H9 (cell line): ENCODE measurements at regions not wholly inside any gene's neighbourhood (a gene's known extent, or its start where the extent isn't known, plus 50 kb on each side); places are given as distances from the start of the nearest gene placed in this dataset.

Experiments
- DNase-seq: peaks from one replicate; pipeline ENCODE4 v3.0.0-alpha.2; 2017
- H2AFZ ChIP-seq: one replicate; pipeline ENCODE4 v1.6.1; 2013; ENCODE audit warnings: mild to moderate bottlenecking, low read length, control low read depth, moderate library complexity
- H2AK5ac ChIP-seq: 2 replicates; pipeline ENCODE4 v1.6.1; 2013; ENCODE audit warnings: low read length, control low read depth, mixed read lengths; ENCODE audit not compliant: insufficient read length
- H2BK120ac ChIP-seq: one replicate; pipeline ENCODE4 v1.6.1; 2013; ENCODE audit warnings: low read depth, mild to moderate bottlenecking, low read length, control low read depth, inconsistent platforms; ENCODE audit not compliant: poor library complexity, severe bottlenecking
- H2BK12ac ChIP-seq: 2 replicates; pipeline ENCODE4 v1.6.1; 2013; ENCODE audit warnings: low read length, control low read depth, mixed read lengths, low read depth; ENCODE audit not compliant: insufficient read length
- H2BK15ac ChIP-seq: 2 replicates; pipeline ENCODE4 v1.6.1; 2013; ENCODE audit warnings: low read depth, low read length, control low read depth
- H2BK20ac ChIP-seq: one replicate; pipeline ENCODE4 v1.6.1; 2013; ENCODE audit warnings: low read depth, mild to moderate bottlenecking, low read length, control low read depth, inconsistent platforms; ENCODE audit not compliant: poor library complexity, severe bottlenecking
- H2BK5ac ChIP-seq: 2 replicates; pipeline ENCODE4 v1.6.1; 2013; ENCODE audit warnings: low read length, control low read depth, mixed read lengths; ENCODE audit not compliant: insufficient read length
- H3K14ac ChIP-seq: 2 replicates; pipeline ENCODE4 v1.6.1; 2013; ENCODE audit warnings: low read length, control low read depth; ENCODE audit not compliant: insufficient read depth
- H3K18ac ChIP-seq: 2 replicates; pipeline ENCODE4 v1.6.1; 2013; ENCODE audit warnings: low read depth, mild to moderate bottlenecking, mixed read lengths, low read length, control low read depth; ENCODE audit not compliant: insufficient read length
- H3K23ac ChIP-seq: 2 replicates; pipeline ENCODE4 v1.6.1; 2013; ENCODE audit warnings: low read length, control low read depth, mixed read lengths, low read depth; ENCODE audit not compliant: insufficient read length
- H3K23me2 ChIP-seq: 2 replicates; pipeline ENCODE4 v1.6.1; 2013; ENCODE audit warnings: low read depth, mild to moderate bottlenecking, mixed read lengths, low read length, control low read depth; ENCODE audit not compliant: insufficient read length, poor library complexity, severe bottlenecking
- H3K27ac ChIP-seq: 2 replicates; pipeline ENCODE4 v1.5.1; 2013; ENCODE audit warnings: low read length, control low read depth, mixed read lengths, low read depth; ENCODE audit not compliant: insufficient read length
- H3K27me3 ChIP-seq: 2 replicates; pipeline ENCODE4 v1.6.1; 2013; ENCODE audit warnings: low read length, control low read depth, inconsistent platforms; ENCODE audit not compliant: insufficient read depth
- H3K4ac ChIP-seq: 2 replicates; pipeline ENCODE4 v1.6.1; 2013; ENCODE audit warnings: low read depth, mild to moderate bottlenecking, control low read depth, inconsistent platforms, low read length, moderate library complexity
- H3K4me1 ChIP-seq: 2 replicates; pipeline ENCODE4 v1.6.1; 2013; ENCODE audit warnings: low read length, control low read depth, inconsistent platforms; ENCODE audit not compliant: insufficient read depth
- H3K4me2 ChIP-seq: 2 replicates; pipeline ENCODE4 v1.6.1; 2013; ENCODE audit warnings: low read length, control low read depth, mixed read lengths; ENCODE audit not compliant: insufficient read length, insufficient read depth
- H3K56ac ChIP-seq: 2 replicates; pipeline ENCODE4 v1.6.1; 2013; ENCODE audit warnings: low read depth, mild to moderate bottlenecking, mixed read lengths, low read length, control low read depth; ENCODE audit not compliant: insufficient read length
- H3K79me1 ChIP-seq: 2 replicates; pipeline ENCODE4 v1.6.1; 2013; ENCODE audit warnings: low read depth, mild to moderate bottlenecking, moderate library complexity, low read length, control low read depth, inconsistent platforms; ENCODE audit not compliant: insufficient read depth, poor library complexity, severe bottlenecking
- H3K79me2 ChIP-seq: 2 replicates; pipeline ENCODE4 v1.6.1; 2013; ENCODE audit warnings: low read length, control low read depth, inconsistent platforms; ENCODE audit not compliant: insufficient read depth
- H3K9ac ChIP-seq: 2 replicates; pipeline ENCODE4 v1.6.1; 2013; ENCODE audit warnings: low read length, control low read depth, mixed read lengths; ENCODE audit not compliant: insufficient read length; ENCODE audit errors: extremely low read depth
- H3K9me3 ChIP-seq: one replicate; pipeline ENCODE4 v1.6.1; 2013; ENCODE audit warnings: low read depth, low read length, inconsistent platforms; ENCODE audit not compliant: control insufficient read depth
- H3T11ph ChIP-seq: one replicate; pipeline ENCODE4 v1.6.1; 2013; ENCODE audit warnings: mild to moderate bottlenecking, low read length, control low read depth, inconsistent platforms
- H4K20me1 ChIP-seq: one replicate; pipeline ENCODE4 v1.6.1; 2013; ENCODE audit not compliant: control insufficient read depth, insufficient read length, insufficient read depth
- H4K5ac ChIP-seq: 2 replicates; pipeline ENCODE4 v1.6.1; 2013; ENCODE audit warnings: low read depth, mild to moderate bottlenecking, mixed read lengths, low read length, control low read depth; ENCODE audit not compliant: insufficient read length
- H4K8ac ChIP-seq: replicated peaks from 2 replicates; pipeline ENCODE4 v1.6.1; 2013; ENCODE audit warnings: low read length, control low read depth, mixed read lengths, low read depth; ENCODE audit not compliant: insufficient read length
- H4K91ac ChIP-seq: 2 replicates; pipeline ENCODE4 v1.6.1; 2013; ENCODE audit warnings: low read depth, mild to moderate bottlenecking, moderate library complexity, mixed read lengths, low read length, control low read depth; ENCODE audit not compliant: insufficient read length
- H3K27ac Mint-ChIP-seq, 3 experiments: 2 replicates in 2 of 3; 3 replicates in 1 of 3; pipeline ENCODE4 v1.8.0; 2020 to 2021; ENCODE audit warnings: mixed read lengths in 3 of 3, mild to moderate bottlenecking in 1 of 3, moderate library complexity in 1 of 3
- H3K27me3 Mint-ChIP-seq: 2 replicates; pipeline ENCODE4 v1.8.0; 2021; ENCODE audit warnings: low read depth, mild to moderate bottlenecking, moderate library complexity, mixed read lengths
- H3K36me3 Mint-ChIP-seq, 3 experiments: 2 replicates in 2 of 3; 3 replicates in 1 of 3; pipeline ENCODE4 v1.8.0; 2020 to 2021; ENCODE audit warnings: low read depth in 3 of 3, mixed read lengths in 3 of 3; ENCODE audit not compliant: insufficient read depth in 1 of 3
- H3K4me1 Mint-ChIP-seq, 2 experiments: 2 replicates each; pipeline ENCODE4 v1.8.0; 2020; ENCODE audit warnings: mixed read lengths in 2 of 2
- H3K4me3 Mint-ChIP-seq, 2 experiments: 2 replicates in 1 of 2; 3 replicates in 1 of 2; pipeline ENCODE4 v1.8.0; 2020 to 2021; ENCODE audit warnings: mild to moderate bottlenecking in 2 of 2, mixed read lengths in 2 of 2, moderate library complexity in 1 of 2
- H3K9me3 Mint-ChIP-seq, 2 experiments: 2 replicates in 1 of 2; 3 replicates in 1 of 2; pipeline ENCODE4 v1.8.0; 2020; ENCODE audit warnings: mild to moderate bottlenecking in 2 of 2, mixed read lengths in 2 of 2, moderate library complexity in 1 of 2
- CTCF ChIP-seq: fragments of 200-600 bp; sonication (generic); conservative IDR thresholded peaks from 3 replicates; pipeline ENCODE4 v1.8.0; 2021; ENCODE audit warnings: antibody characterized with exemption, mild to moderate bottlenecking
- WGBS: extraction: QIAGEN DNeasy Blood & Tissue Kit; methylation state at CpG from one replicate; pipeline ENCODE4 v1.1.7; 2013; ENCODE audit warnings: missing lambda C conversion rate, low lambda C conversion rate, mixed read lengths; ENCODE audit not compliant: insufficient read length; ENCODE audit errors: extremely low coverage; 5-methylcytosine and 5-hydroxymethylcytosine counted together

GRCh38 chr5:125499636-125500332 is 753.3 kb upstream of the ZNF608 start:
- no peak for TF ChIP-seq CTCF
- Histone ChIP-seq H4K5ac (no peak overlapping the region), H3K56ac (no peak overlapping the region), H3K14ac (no peak overlapping the region), H4K20me1 (no peaks in the 10 kb centered on the region), H2BK15ac (no peak overlapping the region), H4K8ac (no peak overlapping the region), H2BK5ac (no peak overlapping the region), H3K4me1 (peaks cover 2% of the 10 kb centered on the region; the same call in 1 of the 2 replicates), H2BK20ac (no peak overlapping the region), H3K23ac (no peak overlapping the region), H2AK5ac (no peak overlapping the region), H3T11ph (no peak overlapping the region), H3K23me2 (no peaks in the 10 kb centered on the region), H3K27ac (no peak overlapping the region), H3K9ac (no peak overlapping the region), H3K4ac (no peak overlapping the region), H2BK12ac (no peak overlapping the region), H3K79me1 (no peaks in the 10 kb centered on the region), H3K18ac (no peak overlapping the region), H3K27me3 (no peaks in the 10 kb centered on the region), H3K79me2 (no peaks in the 10 kb centered on the region), H4K91ac (no peak overlapping the region), H2AFZ (no peak overlapping the region), H3K4me2 (no peak overlapping the region), H3K9me3 (no peaks in the 10 kb centered on the region), H2BK120ac (no peak overlapping the region)
- Mint-ChIP-seq H3K9me3 (no peaks in the 10 kb centered on the region), H3K4me1 (peaks cover 22 to 33% of the 10 kb centered on the region in 2 experiments), H3K36me3 (peaks cover 0 to 3% (median 0%) of the 10 kb centered on the region in 3 experiments; a peak in 2 of 7 replicates), H3K27me3 (no peaks in the 10 kb centered on the region), H3K4me3 (no peak overlapping the region), H3K27ac (no peak overlapping the region)
- DNase-seq: no peak
- WGBS: no CpG with 5 or more reads among the region's 2 CpGs
